Testis (tissue), 2 donors: ENCODE measurements at regions not wholly inside any gene's neighbourhood (a gene's known extent, or its start where the extent isn't known, plus 50 kb on each side); places are given as distances from the start of the nearest gene placed in this dataset.
"Not testable (repeated sequence)": the region's sequence is repeated elsewhere in the genome, so short reads cannot be mapped to it uniquely, and the experiment has no call there.

Experiments
- CTCF ChIP-seq, 3 experiments: fragments of 450-650 bp in 2 of 3; fragments of 200-600 bp in 1 of 3; sonication (generic) in 1 of 3; IDR thresholded peaks; one replicate each; pipeline ENCODE4 v1.5.1; 2016 to 2019; ENCODE audit warnings: antibody characterized with exemption in 3 of 3, mild to moderate bottlenecking in 2 of 3, moderate library complexity in 1 of 3
- POLR2A ChIP-seq: fragments of 450-650 bp; IDR thresholded peaks from one replicate; pipeline ENCODE4 v1.6.1; 2017; ENCODE audit warnings: antibody characterized with exemption, mild to moderate bottlenecking, moderate library complexity

GRCh38 chr6:150147-150546 lies 142.1 kb upstream of the DUSP22 start:
- TF ChIP-seq POLR2A; CTCF (IDR thresholded peaks at IDR 0.05): not testable (repeated sequence)
